ENCODE measurements at regions not wholly inside any gene's neighbourhood (a gene's known extent, or its start where the extent isn't known, plus 50 kb on each side); places are given as distances from the start of the nearest gene placed in this dataset.

DNA sequence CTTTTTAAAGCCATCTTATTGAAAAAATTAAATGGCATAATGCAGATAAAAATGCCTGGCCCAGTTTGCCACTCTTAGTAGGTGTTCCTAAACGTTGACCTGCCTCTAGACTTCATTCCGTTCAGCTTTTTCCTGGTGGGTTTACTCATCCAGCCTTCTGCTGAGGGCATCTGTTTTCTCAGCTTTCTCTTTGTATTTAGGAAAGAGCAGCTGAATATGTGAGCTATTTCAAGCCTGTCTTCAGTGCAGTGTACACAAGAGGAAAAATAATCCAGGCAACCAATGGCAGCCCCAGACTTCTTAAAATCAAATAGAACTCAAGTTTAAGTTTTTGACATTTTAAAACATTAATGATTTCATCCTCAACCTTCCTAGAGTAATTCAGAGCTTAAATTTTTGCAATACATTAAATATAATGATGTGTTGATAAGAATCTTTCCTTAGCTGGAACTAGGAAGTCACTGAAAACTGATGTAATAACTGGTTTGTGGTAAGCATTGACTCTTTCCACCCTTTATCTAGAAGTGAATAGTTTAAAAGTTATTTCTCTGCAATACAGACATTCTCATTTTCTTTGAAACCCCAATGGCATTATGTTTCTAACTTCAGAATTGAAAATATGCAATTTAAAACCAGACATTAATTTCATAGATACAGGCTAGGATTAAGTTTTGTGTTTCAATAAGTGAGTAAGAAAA, 165.4 kb downstream of the AASDHPPT start (continued):
- TF ChIP-seq, protein P1, sequence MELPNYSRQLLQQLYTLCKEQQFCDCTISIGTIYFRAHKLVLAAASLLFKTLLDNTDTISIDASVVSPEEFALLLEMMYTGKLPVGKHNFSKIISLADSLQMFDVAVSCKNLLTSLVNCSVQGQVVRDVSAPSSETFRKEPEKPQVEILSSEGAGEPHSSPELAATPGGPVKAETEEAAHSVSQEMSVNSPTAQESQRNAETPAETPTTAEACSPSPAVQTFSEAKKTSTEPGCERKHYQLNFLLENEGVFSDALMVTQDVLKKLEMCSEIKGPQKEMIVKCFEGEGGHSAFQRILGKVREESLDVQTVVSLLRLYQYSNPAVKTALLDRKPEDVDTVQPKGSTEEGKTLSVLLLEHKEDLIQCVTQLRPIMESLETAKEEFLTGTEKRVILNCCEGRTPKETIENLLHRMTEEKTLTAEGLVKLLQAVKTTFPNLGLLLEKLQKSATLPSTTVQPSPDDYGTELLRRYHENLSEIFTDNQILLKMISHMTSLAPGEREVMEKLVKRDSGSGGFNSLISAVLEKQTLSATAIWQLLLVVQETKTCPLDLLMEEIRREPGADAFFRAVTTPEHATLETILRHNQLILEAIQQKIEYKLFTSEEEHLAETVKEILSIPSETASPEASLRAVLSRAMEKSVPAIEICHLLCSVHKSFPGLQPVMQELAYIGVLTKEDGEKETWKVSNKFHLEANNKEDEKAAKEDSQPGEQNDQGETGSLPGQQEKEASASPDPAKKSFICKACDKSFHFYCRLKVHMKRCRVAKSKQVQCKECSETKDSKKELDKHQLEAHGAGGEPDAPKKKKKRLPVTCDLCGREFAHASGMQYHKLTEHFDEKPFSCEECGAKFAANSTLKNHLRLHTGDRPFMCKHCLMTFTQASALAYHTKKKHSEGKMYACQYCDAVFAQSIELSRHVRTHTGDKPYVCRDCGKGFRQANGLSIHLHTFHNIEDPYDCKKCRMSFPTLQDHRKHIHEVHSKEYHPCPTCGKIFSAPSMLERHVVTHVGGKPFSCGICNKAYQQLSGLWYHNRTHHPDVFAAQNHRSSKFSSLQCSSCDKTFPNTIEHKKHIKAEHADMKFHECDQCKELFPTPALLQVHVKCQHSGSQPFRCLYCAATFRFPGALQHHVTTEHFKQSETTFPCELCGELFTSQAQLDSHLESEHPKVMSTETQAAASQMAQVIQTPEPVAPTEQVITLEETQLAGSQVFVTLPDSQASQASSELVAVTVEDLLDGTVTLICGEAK (IDR thresholded peaks at IDR 0.05) = no peak
- TF ChIP-seq, protein P1 (CRISPR knock-in tag; IDR thresholded peaks at IDR 0.05) = no peak
- TF ChIP-seq XRCC4 (IDR thresholded peaks at IDR 0.05; ENCODE audit: extremely low read depth, insufficient read depth, insufficient read length) = no peak

All from K562 (cell line).